Liver (tissue), 3 donors: ENCODE measurements at regions not wholly inside any gene's neighbourhood (a gene's known extent, or its start where the extent isn't known, plus 50 kb on each side); places are given as distances from the start of the nearest gene placed in this dataset.

Experiments used
- EGR1 ChIP-seq, 2 donors: IDR thresholded peaks; 2 replicates each; pipeline ENCODE4 v1.6.1; 2016 to 2018; ENCODE audit warnings: antibody characterized with exemption in 2 of 2, low read depth in 2 of 2
- GABPA ChIP-seq, 2 donors: IDR thresholded peaks in 1 of 2; conservative IDR thresholded peaks in 1 of 2; 2 replicates each; pipeline ENCODE4 v1.6.1; 2016; ENCODE audit warnings: antibody characterized with exemption in 2 of 2, mild to moderate bottlenecking in 1 of 2, moderate library complexity in 1 of 2
- JUND ChIP-seq, 2 donors: IDR thresholded peaks; 2 replicates each; pipeline ENCODE4 v1.6.1; 2016; ENCODE audit warnings: antibody characterized with exemption in 2 of 2
- MAX ChIP-seq: IDR thresholded peaks from 2 replicates; pipeline ENCODE4 v1.6.1; 2016; ENCODE audit warnings: antibody characterized with exemption
- NR2F2 ChIP-seq: IDR thresholded peaks from 2 replicates; pipeline ENCODE4 v1.6.1; 2016; ENCODE audit warnings: antibody characterized with exemption
- RAD21 ChIP-seq, 2 donors: IDR thresholded peaks; 2 replicates each; pipeline ENCODE4 v1.6.1; 2016; ENCODE audit warnings: antibody characterized with exemption in 2 of 2, mild to moderate bottlenecking in 2 of 2
- REST ChIP-seq: IDR thresholded peaks from 2 replicates; pipeline ENCODE4 v1.6.1; 2016; ENCODE audit warnings: antibody characterized with exemption, mild to moderate bottlenecking
- RXRA ChIP-seq, 2 donors: IDR thresholded peaks; 2 replicates each; pipeline ENCODE4 v1.6.1; 2017 to 2018; ENCODE audit warnings: antibody characterized with exemption in 2 of 2, mild to moderate bottlenecking in 1 of 2
- SP1 ChIP-seq: IDR thresholded peaks from 2 replicates; pipeline ENCODE4 v1.6.1; 2018; ENCODE audit warnings: antibody characterized with exemption, mild to moderate bottlenecking
- TAF1 ChIP-seq: conservative IDR thresholded peaks from 2 replicates; pipeline ENCODE4 v1.6.1; 2016; ENCODE audit warnings: antibody characterized with exemption, mild to moderate bottlenecking
- YY1 ChIP-seq: IDR thresholded peaks from 2 replicates; pipeline ENCODE4 v1.6.1; 2016; ENCODE audit warnings: antibody characterized with exemption, mild to moderate bottlenecking
- TF ChIP-seq, protein P1 (sequence below): IDR thresholded peaks from 2 replicates; pipeline ENCODE4 v1.6.1; 2016; ENCODE audit warnings: antibody characterized with exemption
- TF ChIP-seq, protein P2 (sequence below): fragments of 150-350 bp; IDR thresholded peaks from 2 replicates; pipeline ENCODE4 v1.5.1; 2017; ENCODE audit warnings: improper control_type of control experiment, low read depth, low read length; ENCODE audit not compliant: missing input control
- TF ChIP-seq, protein P3 (sequence below): IDR thresholded peaks from 2 replicates; pipeline ENCODE4 v1.6.1; 2016; ENCODE audit warnings: antibody characterized with exemption
- donor health status: healthy.
- donor health status: healthy.

DNA sequence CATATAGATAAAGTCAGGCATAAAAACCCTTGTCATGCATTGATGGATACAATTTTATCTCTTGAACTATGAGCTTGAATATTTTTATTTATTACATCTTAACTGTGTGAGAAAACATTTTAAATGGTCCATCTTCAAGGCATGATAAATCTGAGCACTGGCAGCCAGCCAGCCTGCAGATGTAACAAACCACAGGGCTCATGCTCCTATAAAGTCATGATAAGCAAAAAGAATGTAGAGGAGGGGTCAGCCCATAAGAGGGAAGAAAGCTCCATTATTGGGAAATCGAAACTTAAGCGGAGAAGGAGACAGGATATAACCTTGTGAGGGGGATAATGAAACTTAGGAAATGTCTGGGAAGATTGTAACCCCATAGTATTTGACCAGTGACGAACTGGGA is 839.0 kb downstream of the LRRIQ3 start:
- TF ChIP-seq, protein P1, sequence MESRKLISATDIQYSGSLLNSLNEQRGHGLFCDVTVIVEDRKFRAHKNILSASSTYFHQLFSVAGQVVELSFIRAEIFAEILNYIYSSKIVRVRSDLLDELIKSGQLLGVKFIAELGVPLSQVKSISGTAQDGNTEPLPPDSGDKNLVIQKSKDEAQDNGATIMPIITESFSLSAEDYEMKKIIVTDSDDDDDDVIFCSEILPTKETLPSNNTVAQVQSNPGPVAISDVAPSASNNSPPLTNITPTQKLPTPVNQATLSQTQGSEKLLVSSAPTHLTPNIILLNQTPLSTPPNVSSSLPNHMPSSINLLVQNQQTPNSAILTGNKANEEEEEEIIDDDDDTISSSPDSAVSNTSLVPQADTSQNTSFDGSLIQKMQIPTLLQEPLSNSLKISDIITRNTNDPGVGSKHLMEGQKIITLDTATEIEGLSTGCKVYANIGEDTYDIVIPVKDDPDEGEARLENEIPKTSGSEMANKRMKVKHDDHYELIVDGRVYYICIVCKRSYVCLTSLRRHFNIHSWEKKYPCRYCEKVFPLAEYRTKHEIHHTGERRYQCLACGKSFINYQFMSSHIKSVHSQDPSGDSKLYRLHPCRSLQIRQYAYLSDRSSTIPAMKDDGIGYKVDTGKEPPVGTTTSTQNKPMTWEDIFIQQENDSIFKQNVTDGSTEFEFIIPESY = no peak
- TF ChIP-seq, protein P2, sequence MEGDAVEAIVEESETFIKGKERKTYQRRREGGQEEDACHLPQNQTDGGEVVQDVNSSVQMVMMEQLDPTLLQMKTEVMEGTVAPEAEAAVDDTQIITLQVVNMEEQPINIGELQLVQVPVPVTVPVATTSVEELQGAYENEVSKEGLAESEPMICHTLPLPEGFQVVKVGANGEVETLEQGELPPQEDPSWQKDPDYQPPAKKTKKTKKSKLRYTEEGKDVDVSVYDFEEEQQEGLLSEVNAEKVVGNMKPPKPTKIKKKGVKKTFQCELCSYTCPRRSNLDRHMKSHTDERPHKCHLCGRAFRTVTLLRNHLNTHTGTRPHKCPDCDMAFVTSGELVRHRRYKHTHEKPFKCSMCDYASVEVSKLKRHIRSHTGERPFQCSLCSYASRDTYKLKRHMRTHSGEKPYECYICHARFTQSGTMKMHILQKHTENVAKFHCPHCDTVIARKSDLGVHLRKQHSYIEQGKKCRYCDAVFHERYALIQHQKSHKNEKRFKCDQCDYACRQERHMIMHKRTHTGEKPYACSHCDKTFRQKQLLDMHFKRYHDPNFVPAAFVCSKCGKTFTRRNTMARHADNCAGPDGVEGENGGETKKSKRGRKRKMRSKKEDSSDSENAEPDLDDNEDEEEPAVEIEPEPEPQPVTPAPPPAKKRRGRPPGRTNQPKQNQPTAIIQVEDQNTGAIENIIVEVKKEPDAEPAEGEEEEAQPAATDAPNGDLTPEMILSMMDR = no peak
- no peak for TF ChIP-seq YY1
- no peak for TF ChIP-seq EGR1 (IDR thresholded peaks at IDR 0.05; ENCODE audit: low read depth in 2 of 2)
- TF ChIP-seq TAF1 = no peak
- no peak for TF ChIP-seq SP1
- no peak for TF ChIP-seq GABPA (IDR thresholded peaks at IDR 0.05 in 1 of 2, conservative IDR thresholded peaks at IDR 0.05 in 1 of 2)
- TF ChIP-seq MAX = no peak
- no peak for TF ChIP-seq REST
- no peak for TF ChIP-seq NR2F2
- no peak for TF ChIP-seq JUND (IDR thresholded peaks at IDR 0.05)
- TF ChIP-seq, protein P3, sequence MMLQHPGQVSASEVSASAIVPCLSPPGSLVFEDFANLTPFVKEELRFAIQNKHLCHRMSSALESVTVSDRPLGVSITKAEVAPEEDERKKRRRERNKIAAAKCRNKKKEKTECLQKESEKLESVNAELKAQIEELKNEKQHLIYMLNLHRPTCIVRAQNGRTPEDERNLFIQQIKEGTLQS = no peak
- no peak for TF ChIP-seq RXRA (IDR thresholded peaks at IDR 0.05)
- TF ChIP-seq RAD21 (IDR thresholded peaks at IDR 0.05) = no peak
